Activated B cell treated with CpG ODN at 0.5 μM for 24 hours (primary cell): ENCODE measurements at regions not wholly inside any gene's neighbourhood (a gene's known extent, or its start where the extent isn't known, plus 50 kb on each side); places are given as distances from the start of the nearest gene placed in this dataset.

Experiments used
- ATAC-seq: fragments of 200-7000 bp; cut with Tn5 transposase; one replicate; pipeline ENCODE4 v1.10.0; 2021; ENCODE audit warnings: low read depth, mild to moderate bottlenecking, moderate library complexity
- CTCF ChIA-PET: fragments of 350-600 bp; sonication (Branson Sonifier 250); formaldehyde crosslinking; loops from one replicate; lab custom pipeline; 2021; ENCODE audit warnings: antibody characterized with exemption; lab: Charles Lee
- POLR2A ChIA-PET: fragments of 350-600 bp; sonication (Branson Sonifier 250); formaldehyde crosslinking; loops from one replicate; lab custom pipeline; 2021; ENCODE audit warnings: antibody characterized with exemption; lab: Charles Lee
- DNase-seq: peaks from one replicate; pipeline ENCODE4 v3.0.0; 2022
- H3K27ac Mint-ChIP-seq: one replicate; pipeline ENCODE4 v1.8.0; 2020; ENCODE audit warnings: mixed read lengths
- H3K27me3 Mint-ChIP-seq: one replicate; pipeline ENCODE4 v1.8.0; 2021; ENCODE audit warnings: mixed read lengths
- H3K36me3 Mint-ChIP-seq: one replicate; pipeline ENCODE4 v1.8.0; 2021; ENCODE audit warnings: low read depth, mixed read lengths
- H3K4me1 Mint-ChIP-seq: one replicate; pipeline ENCODE4 v1.8.0; 2021; ENCODE audit warnings: mixed read lengths
- H3K4me3 Mint-ChIP-seq: one replicate; pipeline ENCODE4 v1.8.0; 2020; ENCODE audit warnings: mild to moderate bottlenecking, mixed read lengths
- H3K9me3 Mint-ChIP-seq: one replicate; pipeline ENCODE4 v1.8.0; 2020; ENCODE audit warnings: mixed read lengths
- CTCF ChIP-seq: fragments of 200-600 bp; IDR thresholded peaks from one replicate; pipeline ENCODE4 v1.8.0; 2022; ENCODE audit warnings: antibody characterized with exemption, mild to moderate bottlenecking
- intact Hi-C: fragments of 100-400 bp; cut with micrococcal nuclease; formaldehyde crosslinking; loops from one replicate; pipeline ENCODE4 v1.15.1; 2024

DNA sequence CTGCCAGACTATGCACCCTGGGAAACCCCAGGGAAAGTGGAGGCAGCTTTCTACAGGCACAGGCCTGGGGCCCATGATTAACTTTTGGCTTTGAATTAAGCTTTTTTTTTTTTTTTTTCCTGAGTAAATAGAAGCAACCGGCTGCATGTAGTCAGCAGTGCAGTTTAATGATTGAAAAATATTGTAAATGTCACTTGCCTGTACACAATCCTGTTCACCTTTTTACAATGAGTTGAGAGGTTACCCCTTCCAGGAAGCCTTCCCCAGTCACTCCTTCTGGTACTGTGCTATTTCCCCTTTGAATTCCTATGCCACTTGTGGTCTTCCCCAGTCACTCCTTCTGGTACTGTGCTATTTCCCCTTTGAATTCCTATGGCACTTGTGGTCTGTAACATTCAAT, 475.6 kb downstream of the TDRD15 start:
- Mint-ChIP-seq H3K27me3 (no peaks in the 10 kb centered on the region), H3K4me3 (no peak overlapping the region), H3K9me3 (peaks cover 7% of the 10 kb centered on the region), H3K4me1 (no peaks in the 10 kb centered on the region), H3K36me3 (no peaks in the 10 kb centered on the region), H3K27ac (no peak overlapping the region)
- TF ChIP-seq CTCF = no peak
- intact Hi-C loops = no loop called here
- ChIA-PET POLR2A (no interaction called here), CTCF (no interaction called here)
- ATAC-seq (no peak), DNase-seq (no peak)

GRCh38 chr2:21602789-21603188, 479.0 kb downstream of the TDRD15 start:
- CTCF ChIA-PET = no interaction called here
- H3K27ac Mint-ChIP-seq = no peak overlapping the region
- H3K36me3 Mint-ChIP-seq = no peaks in the 10 kb centered on the region

GRCh38 chr2:21607572-21607971, 483.8 kb downstream of the TDRD15 start:
- H3K4me1 Mint-ChIP-seq = no peaks in the 10 kb centered on the region
- H3K36me3 Mint-ChIP-seq = no peaks in the 10 kb centered on the region
- no peak overlapping the region for H3K4me3 Mint-ChIP-seq
- ChIA-PET POLR2A (no interaction called here), CTCF (no interaction called here)
- peaks cover 17% of the 10 kb centered on the region for H3K9me3 Mint-ChIP-seq
- no peaks in the 10 kb centered on the region for H3K27me3 Mint-ChIP-seq
- intact Hi-C loops = no loop called here
- no peak for TF ChIP-seq CTCF
- DNase-seq = no peak
- ATAC-seq = no peak
- no peak overlapping the region for H3K27ac Mint-ChIP-seq

More at GRCh38 chr2:21602789-21603188, 479.0 kb downstream of the TDRD15 start:
- no peak for TF ChIP-seq CTCF
- H3K9me3 Mint-ChIP-seq = peaks cover 5% of the 10 kb centered on the region
- H3K27me3 Mint-ChIP-seq = no peaks in the 10 kb centered on the region
- ATAC-seq = no peak
- POLR2A ChIA-PET = no interaction called here
- no peak for DNase-seq
- no peak overlapping the region for H3K4me3 Mint-ChIP-seq
- intact Hi-C loops = no loop called here
- H3K4me1 Mint-ChIP-seq = no peaks in the 10 kb centered on the region

DNA sequence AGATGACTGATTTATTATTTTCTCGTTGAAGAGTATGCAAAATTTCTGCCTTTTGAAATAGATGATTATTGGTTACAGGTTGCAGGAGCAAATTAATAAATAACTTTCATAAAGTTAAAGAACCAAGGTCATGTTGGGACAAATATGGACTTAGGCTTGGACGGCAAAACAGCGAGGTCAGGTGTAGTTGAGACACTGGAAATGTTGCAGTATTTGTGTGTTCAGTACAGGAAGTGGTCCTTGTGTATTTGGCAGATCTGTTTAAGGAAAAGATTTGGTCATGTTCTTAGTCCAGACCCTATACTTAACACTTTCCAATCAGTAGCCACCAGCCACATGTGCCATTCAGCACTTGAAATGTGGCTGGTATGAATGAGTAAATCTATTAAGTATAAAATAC, 486.5 kb downstream of the TDRD15 start:
- ATAC-seq (no peak), DNase-seq (no peak)
- no peak for TF ChIP-seq CTCF
- no peaks in the 10 kb centered on the region for H3K27me3 Mint-ChIP-seq
- H3K27ac Mint-ChIP-seq = no peak overlapping the region
- no peaks in the 10 kb centered on the region for H3K4me1 Mint-ChIP-seq
- H3K36me3 Mint-ChIP-seq = no peaks in the 10 kb centered on the region
- intact Hi-C loops = no loop called here
- H3K9me3 Mint-ChIP-seq = peaks cover 15% of the 10 kb centered on the region
- ChIA-PET POLR2A (no interaction called here), CTCF (no interaction called here)
- no peak overlapping the region for H3K4me3 Mint-ChIP-seq

- Mint-ChIP-seq H3K4me1 (no peaks in the 10 kb centered on the region), H3K27me3 (no peaks in the 10 kb centered on the region), H3K9me3 (peaks cover 11% of the 10 kb centered on the region), H3K36me3 (no peaks in the 10 kb centered on the region), H3K4me3 (no peak overlapping the region), H3K27ac (no peak overlapping the region)
- ATAC-seq (no peak), DNase-seq (no peak)
- TF ChIP-seq CTCF = no peak
- ChIA-PET POLR2A (interaction anchor here (0.6 kb wide), 1 partner anchor 1056 kb away, joined by 3 read pairs; no protein-coding TSS in a partner anchor), CTCF (no interaction called here)
- intact Hi-C loops = no loop called here
Measured at GRCh38 chr2:21617885-21618434, 494.2 kb downstream of the TDRD15 start.
